ENCODE measurements at regions not wholly inside any gene's neighbourhood (a gene's known extent, or its start where the extent isn't known, plus 50 kb on each side); places are given as distances from the start of the nearest gene placed in this dataset.

- FAIRE-seq, result no peak
- CTCF ChIA-PET (ENCODE audit: low intra/inter-chr PET ratio), result no interaction called here
- ATAC-seq, result no peak
- Histone ChIP-seq H3K9ac (ENCODE audit: insufficient read depth in 1 of 2, low read depth in 2 of 2, low read length in 2 of 2) (no peak overlapping the region), H3K27me3 (ENCODE audit: control insufficient read depth in 2 of 2, insufficient read depth in 2 of 2, low read length in 2 of 2) (no peaks in the 10 kb centered on the region), H4K20me1 (replicated peaks; ENCODE audit: control insufficient read depth, insufficient read depth, low read length) (no peaks in the 10 kb centered on the region), H3K27ac (ENCODE audit: extremely low read depth, low read depth, low read length) (no peak overlapping the region), H3K9me1 (ENCODE audit: control insufficient read depth, insufficient read depth, low read length) (no peaks in the 10 kb centered on the region), H3K9me3 (replicated peaks; ENCODE audit: control insufficient read depth, insufficient read depth, low read depth, low read length) (no peaks in the 10 kb centered on the region), H3K36me3 (ENCODE audit: control insufficient read depth, insufficient read depth, low read length) (no peaks in the 10 kb centered on the region), H3K4me2 (ENCODE audit: insufficient read depth, low read length) (no peak overlapping the region), H2AFZ (ENCODE audit: low read depth, low read length) (no peak overlapping the region), H3K4me1 (replicated peaks in 1 of 2; ENCODE audit: control insufficient read depth in 2 of 2, insufficient read depth in 2 of 2, low read length in 2 of 2) (no peaks in the 10 kb centered on the region), H3K4me3 (no peak overlapping the region), H3K79me2 (ENCODE audit: control insufficient read depth, insufficient read depth, low read length) (no peaks in the 10 kb centered on the region)
- POLR2A ChIA-PET, result no interaction called here
- no TSS peak for BruUV-seq (replicated peaks)
- DNase-seq (ENCODE audit: extremely low read depth in 1 of 4, low spot score in 3 of 4), result no peak
- intact Hi-C loops (cut with micrococcal nuclease) (no loop called here), in situ Hi-C loops (cut with MboI) (no loop called here)
- 0% methylated on average over 3 of the region's 3 CpGs for WGBS (ENCODE audit: insufficient coverage, low coverage, missing lambda C conversion rate)
- TF ChIP-seq ZNF133 (CRISPR knock-in tag; IDR thresholded peaks at IDR 0.05), result no peak
- TF ChIP-seq, protein P1, sequence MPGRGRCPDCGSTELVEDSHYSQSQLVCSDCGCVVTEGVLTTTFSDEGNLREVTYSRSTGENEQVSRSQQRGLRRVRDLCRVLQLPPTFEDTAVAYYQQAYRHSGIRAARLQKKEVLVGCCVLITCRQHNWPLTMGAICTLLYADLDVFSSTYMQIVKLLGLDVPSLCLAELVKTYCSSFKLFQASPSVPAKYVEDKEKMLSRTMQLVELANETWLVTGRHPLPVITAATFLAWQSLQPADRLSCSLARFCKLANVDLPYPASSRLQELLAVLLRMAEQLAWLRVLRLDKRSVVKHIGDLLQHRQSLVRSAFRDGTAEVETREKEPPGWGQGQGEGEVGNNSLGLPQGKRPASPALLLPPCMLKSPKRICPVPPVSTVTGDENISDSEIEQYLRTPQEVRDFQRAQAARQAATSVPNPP (IDR thresholded peaks at IDR 0.05; ENCODE audit: borderline replicate concordance, insufficient read depth, insufficient read length), result no peak
- no peak for TF ChIP-seq ADNP (tag; IDR thresholded peaks at IDR 0.05)
- TF ChIP-seq ZNF592 (IDR thresholded peaks at IDR 0.05), result no peak
- no peak for TF ChIP-seq ZNF76 (CRISPR knock-in tag; IDR thresholded peaks at IDR 0.05; ENCODE audit: borderline replicate concordance)
- TF ChIP-seq FOSL1 (tag; conservative IDR thresholded peaks at IDR 0.05), result no peak
- TF ChIP-seq MTA1 (IDR thresholded peaks at IDR 0.05; ENCODE audit: borderline replicate concordance), result no peak
- TF ChIP-seq CUX1 (CRISPR knock-in tag; IDR thresholded peaks at IDR 0.05), result no peak
- TF ChIP-seq HCFC1 (IDR thresholded peaks at IDR 0.05; ENCODE audit: low read depth, low read length), result no peak
- no peak for TF ChIP-seq KLF13 (tag; IDR thresholded peaks at IDR 0.05; ENCODE audit: borderline replicate concordance, low read depth)
- no peak for TF ChIP-seq HNRNPUL1 (IDR thresholded peaks at IDR 0.05; ENCODE audit: low read length)
- no peak for TF ChIP-seq EP300 (IDR thresholded peaks at IDR 0.05; ENCODE audit: low read length)
- TF ChIP-seq ZBED1 (IDR thresholded peaks at IDR 0.05), result no peak
- TF ChIP-seq HNRNPH1 (optimal IDR thresholded peaks at IDR 0.05; ENCODE audit: low read depth, low read length), result no peak
- no peak for TF ChIP-seq KLF10 (CRISPR knock-in tag; IDR thresholded peaks at IDR 0.05)
Measured at GRCh38 chr3:89925976-89926375, 818.6 kb downstream of the EPHA3 start.
